Activated naive CD8-positive, alpha-beta T cell treated with anti-CD3 and anti-CD28 coated beads, Interleukin-2, amount 50 U/mL, for 24 hours (primary cell): ENCODE measurements at regions not wholly inside any gene's neighbourhood (a gene's known extent, or its start where the extent isn't known, plus 50 kb on each side); places are given as distances from the start of the nearest gene placed in this dataset.
"Not testable (repeated sequence)": the region's sequence is repeated elsewhere in the genome, so short reads cannot be mapped to it uniquely, and the experiment has no call there.

ENCODE experiments used
- ATAC-seq: fragments of 150-1000 bp; cut with Tn5 transposase; one replicate; pipeline ENCODE4 v1.10.0; 2021
- DNase-seq: peaks from one replicate; pipeline ENCODE4 v3.0.0; 2021
- H3K27ac Mint-ChIP-seq: one replicate; pipeline ENCODE4 v1.8.0; 2021; ENCODE audit warnings: mild to moderate bottlenecking, mixed read lengths
- H3K27me3 Mint-ChIP-seq: one replicate; pipeline ENCODE4 v1.8.0; 2021; ENCODE audit warnings: mixed read lengths
- H3K36me3 Mint-ChIP-seq: one replicate; pipeline ENCODE4 v1.8.0; 2021; ENCODE audit warnings: low read depth, mixed read lengths
- H3K4me1 Mint-ChIP-seq: one replicate; pipeline ENCODE4 v1.8.0; 2021; ENCODE audit warnings: mixed read lengths
- H3K4me3 Mint-ChIP-seq: one replicate; pipeline ENCODE4 v1.8.0; 2021; ENCODE audit warnings: mild to moderate bottlenecking, moderate library complexity, mixed read lengths
- H3K9me3 Mint-ChIP-seq: one replicate; pipeline ENCODE4 v1.8.0; 2021; ENCODE audit warnings: mixed read lengths

DNA sequence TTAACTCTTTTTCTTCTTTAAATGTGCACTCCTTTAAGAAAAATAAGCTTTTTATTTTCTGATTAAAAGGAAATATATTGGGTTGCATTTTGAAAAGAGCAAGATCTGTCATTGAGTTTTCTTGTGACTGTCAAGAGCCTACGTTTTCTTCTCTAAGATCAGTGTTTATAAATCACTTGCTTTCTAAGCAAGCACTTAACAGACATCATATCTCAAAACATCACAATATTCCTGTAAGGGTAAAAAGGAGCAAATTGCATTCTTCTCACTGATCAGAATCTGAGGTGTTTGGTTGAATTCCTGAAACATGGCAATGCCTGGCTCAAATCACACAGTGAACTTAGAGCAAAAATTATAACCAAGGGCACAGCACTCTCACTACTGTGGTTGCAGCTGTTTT is 231.3 kb downstream of the PCDH17 start:
- DNase-seq (no peak), ATAC-seq (no peak)
- H3K36me3 Mint-ChIP-seq: no peaks in the 10 kb centered on the region
- no peaks in the 10 kb centered on the region for H3K27me3 Mint-ChIP-seq
- H3K4me3 Mint-ChIP-seq: no peak overlapping the region
- no peaks in the 10 kb centered on the region for H3K4me1 Mint-ChIP-seq
- peaks cover 5% of the 10 kb centered on the region for H3K9me3 Mint-ChIP-seq
- no peak overlapping the region for H3K27ac Mint-ChIP-seq

DNA sequence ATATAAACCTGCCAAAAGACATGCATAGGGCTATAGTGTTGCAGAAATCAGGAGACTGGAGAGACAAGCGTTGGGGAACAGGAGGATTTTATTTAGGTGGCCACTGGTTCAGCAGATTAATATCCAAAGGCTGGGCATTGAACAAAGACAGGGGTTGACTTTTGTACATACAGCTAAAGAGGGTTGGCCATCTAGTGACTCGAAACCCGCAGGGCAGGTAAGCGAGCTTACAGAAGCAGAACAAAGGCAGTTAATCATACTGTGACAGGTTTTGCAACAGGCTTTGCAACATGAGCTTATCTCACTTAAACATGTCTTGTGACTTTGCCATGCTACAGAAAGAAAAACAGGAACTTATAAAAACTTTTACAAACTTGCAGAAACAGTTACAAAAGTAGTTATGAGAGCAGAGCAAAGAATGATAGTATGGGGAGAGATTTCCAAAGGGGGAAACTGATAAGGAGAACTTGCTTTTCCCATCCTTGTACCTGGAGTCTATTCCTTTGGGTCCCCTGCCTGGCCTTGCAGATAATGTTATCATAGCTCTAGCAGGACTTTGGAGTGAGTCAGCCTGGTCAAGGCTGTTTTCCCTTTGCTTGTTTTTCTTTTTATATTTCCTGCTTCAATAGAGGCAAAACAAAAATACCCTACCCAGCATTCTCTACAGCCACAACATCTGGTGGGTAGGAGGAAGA is 234.2 kb downstream of the PCDH17 start:
- no peak for DNase-seq
- Mint-ChIP-seq H3K4me1 (no peaks in the 10 kb centered on the region), H3K27ac (no peak overlapping the region), H3K27me3 (no peaks in the 10 kb centered on the region), H3K9me3 (peaks cover 25% of the 10 kb centered on the region), H3K36me3 (no peaks in the 10 kb centered on the region), H3K4me3 (no peak overlapping the region)
- ATAC-seq: no peak

DNA sequence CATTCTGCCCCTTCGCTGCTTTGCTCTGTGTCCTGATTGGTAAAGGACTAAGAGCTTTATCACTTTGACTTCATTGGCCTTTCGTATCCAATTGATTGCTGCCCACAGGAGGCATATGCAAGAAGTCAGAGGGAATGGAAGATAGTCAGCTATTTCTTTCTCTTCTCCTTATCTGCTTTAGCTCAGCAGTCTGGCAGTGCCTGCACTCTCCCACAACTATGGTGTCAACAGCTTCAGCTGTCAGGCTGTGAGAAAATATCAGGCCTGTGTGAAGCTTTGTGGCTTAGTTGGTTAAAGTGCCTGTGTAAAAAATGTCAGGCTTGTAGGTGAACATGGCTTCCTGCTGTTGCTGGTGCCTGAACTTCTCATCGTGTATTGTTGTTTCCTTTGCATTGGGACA is 243.0 kb downstream of the PCDH17 start:
- H3K27ac Mint-ChIP-seq: no peak overlapping the region
- no peaks in the 10 kb centered on the region for H3K36me3 Mint-ChIP-seq
- no peaks in the 10 kb centered on the region for H3K4me1 Mint-ChIP-seq
- H3K4me3 Mint-ChIP-seq: no peak overlapping the region
- DNase-seq (no peak), ATAC-seq (no peak)
- H3K9me3 Mint-ChIP-seq: peaks cover 10% of the 10 kb centered on the region
- no peaks in the 10 kb centered on the region for H3K27me3 Mint-ChIP-seq

DNA sequence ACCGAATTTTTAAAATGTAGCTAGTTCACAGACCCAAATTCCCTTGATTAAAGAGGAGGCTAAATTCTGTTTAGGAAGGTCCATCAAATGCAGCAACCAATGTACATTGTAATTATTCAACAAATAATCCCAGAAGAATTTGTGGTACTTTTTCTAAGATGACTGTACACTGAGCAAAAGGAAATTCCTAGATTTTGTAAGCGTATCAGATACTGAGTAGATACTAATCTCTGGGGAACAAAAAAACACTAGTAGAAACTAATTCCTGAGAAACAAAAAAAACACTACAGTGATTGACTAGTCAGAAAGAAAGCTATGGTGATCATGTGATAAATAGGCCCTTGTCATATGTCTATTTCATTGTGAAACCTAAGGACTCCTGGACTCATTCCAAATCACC is 246.1 kb downstream of the PCDH17 start:
- H3K4me1 Mint-ChIP-seq: no peaks in the 10 kb centered on the region
- no peak overlapping the region for H3K27ac Mint-ChIP-seq
- peaks cover 6% of the 10 kb centered on the region for H3K9me3 Mint-ChIP-seq
- no peak for DNase-seq
- no peaks in the 10 kb centered on the region for H3K27me3 Mint-ChIP-seq
- no peaks in the 10 kb centered on the region for H3K36me3 Mint-ChIP-seq
- ATAC-seq: no peak
- no peak overlapping the region for H3K4me3 Mint-ChIP-seq

DNA sequence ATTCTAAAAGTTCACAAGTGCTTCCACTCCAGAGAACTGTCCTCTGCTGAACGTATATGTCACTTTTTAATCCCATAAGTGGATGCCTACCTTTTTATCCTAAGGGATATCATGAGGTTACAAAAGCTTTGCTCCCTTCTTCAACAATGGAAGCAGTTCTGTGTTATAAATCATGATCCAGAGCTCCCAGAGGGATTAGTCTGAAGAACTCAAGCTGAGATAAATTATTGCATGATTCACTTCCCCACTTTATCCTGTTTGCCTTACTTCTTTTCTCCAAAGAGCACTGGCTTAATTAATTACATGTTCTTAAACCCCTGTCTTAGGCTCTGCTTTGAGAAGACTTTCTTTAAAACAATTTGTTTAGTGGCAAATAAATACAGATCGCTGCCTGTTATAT is 246.7 kb downstream of the PCDH17 start:
- ATAC-seq (no peak), DNase-seq (no peak)
- Mint-ChIP-seq H3K9me3 (peaks cover 10% of the 10 kb centered on the region), H3K27ac (no peak overlapping the region), H3K36me3 (no peaks in the 10 kb centered on the region), H3K4me3 (no peak overlapping the region), H3K27me3 (no peaks in the 10 kb centered on the region), H3K4me1 (no peaks in the 10 kb centered on the region)

DNA sequence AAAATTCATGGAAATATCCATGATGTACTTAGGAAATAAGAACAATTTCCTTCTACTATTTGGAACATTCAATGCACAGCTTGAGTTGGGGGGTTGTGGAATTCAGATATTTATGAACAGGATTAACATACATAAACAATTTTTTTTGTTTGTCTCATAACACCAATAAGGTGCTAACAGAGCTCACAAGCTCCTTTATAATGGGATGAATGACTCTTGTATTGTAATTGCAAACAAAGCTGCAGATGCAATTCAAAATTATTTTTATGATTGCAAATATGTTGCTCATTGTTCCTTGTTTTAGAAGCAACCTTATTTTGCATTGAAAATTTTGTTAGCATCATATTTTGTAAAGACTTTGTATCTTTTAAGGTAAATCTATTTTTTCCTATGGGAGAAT is 265.7 kb downstream of the PCDH17 start:
- H3K36me3 Mint-ChIP-seq: no peaks in the 10 kb centered on the region
- no peak for ATAC-seq
- no peak overlapping the region for H3K27ac Mint-ChIP-seq
- no peaks in the 10 kb centered on the region for H3K27me3 Mint-ChIP-seq
- no peaks in the 10 kb centered on the region for H3K4me1 Mint-ChIP-seq
- DNase-seq: no peak
- no peak overlapping the region for H3K4me3 Mint-ChIP-seq
- peaks cover 21% of the 10 kb centered on the region for H3K9me3 Mint-ChIP-seq

DNA sequence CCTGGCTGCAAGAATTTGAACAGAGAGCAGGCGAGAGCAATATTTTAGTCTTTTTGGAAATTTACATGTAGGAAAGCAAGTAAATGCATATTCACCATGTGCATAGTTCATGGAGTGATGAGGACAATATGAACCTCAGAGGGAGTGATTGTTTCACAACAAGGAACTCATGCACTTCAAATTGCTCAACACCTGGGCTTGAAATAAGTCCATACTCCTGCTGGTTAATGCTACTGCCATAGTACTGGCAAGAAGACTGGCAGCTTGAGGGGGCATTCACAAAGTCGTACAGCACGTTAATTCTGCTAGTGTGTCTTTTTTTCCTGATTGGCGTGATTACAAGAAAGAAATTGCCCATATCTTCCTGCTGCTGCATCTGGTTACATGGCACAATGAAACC is 267.6 kb downstream of the PCDH17 start:
- DNase-seq: no peak
- Mint-ChIP-seq H3K27ac (no peak overlapping the region), H3K9me3 (peaks cover 17% of the 10 kb centered on the region), H3K4me1 (no peaks in the 10 kb centered on the region), H3K27me3 (no peaks in the 10 kb centered on the region), H3K36me3 (no peaks in the 10 kb centered on the region), H3K4me3 (no peak overlapping the region)
- no peak for ATAC-seq

DNA sequence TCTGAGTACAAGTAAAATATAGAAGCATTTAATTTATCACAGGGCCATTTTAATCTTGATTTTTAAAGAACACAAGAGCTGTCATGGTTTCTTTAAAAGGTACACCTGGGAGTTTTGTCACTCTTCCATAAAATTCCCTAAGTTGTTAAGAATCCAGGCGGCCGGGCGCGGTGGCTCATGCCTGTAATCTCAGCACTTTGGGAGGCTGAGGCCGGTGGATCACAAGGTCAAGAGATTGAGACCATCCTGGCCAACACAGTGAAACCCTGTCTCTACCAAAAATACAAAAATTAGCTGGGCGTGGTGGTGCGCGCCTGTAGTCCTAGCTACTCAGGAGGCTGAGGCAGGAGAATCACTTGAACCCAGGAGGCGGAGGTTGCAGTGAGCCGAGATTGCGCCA is 278.3 kb downstream of the PCDH17 start:
- H3K4me1 Mint-ChIP-seq, ATAC-seq: not testable (repeated sequence)

DNA sequence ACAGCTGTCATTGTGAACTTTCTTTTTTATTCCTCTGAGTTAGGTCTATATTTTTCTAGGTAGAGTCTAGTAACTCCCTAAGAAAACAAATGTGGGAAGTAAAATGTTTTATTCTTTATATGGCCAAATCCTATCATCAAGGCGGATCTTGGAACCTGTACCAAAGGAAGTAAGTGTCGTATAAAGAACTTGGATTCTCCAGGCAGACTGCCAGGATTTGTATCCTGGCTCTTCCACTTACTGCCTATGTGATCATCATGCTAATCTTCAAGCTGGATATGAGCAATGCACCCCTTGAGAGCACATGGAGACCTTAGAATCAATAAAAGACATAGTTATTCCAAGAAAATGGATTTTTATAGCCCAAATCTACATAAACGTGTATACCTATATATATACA is 286.5 kb downstream of the PCDH17 start:
- Mint-ChIP-seq H3K36me3 (no peaks in the 10 kb centered on the region), H3K27me3 (no peaks in the 10 kb centered on the region), H3K4me3 (no peak overlapping the region), H3K27ac (no peak overlapping the region), H3K9me3 (peaks cover 11% of the 10 kb centered on the region), H3K4me1 (no peaks in the 10 kb centered on the region)
- no peak for ATAC-seq
- no peak for DNase-seq

More for the DNA sequence above, 278.3 kb downstream of the PCDH17 start:
- DNase-seq, H3K4me3 Mint-ChIP-seq, H3K36me3 Mint-ChIP-seq, H3K27me3 Mint-ChIP-seq, H3K27ac Mint-ChIP-seq: not testable (repeated sequence)
- peaks cover 16% of the 10 kb centered on the region for H3K9me3 Mint-ChIP-seq

DNA sequence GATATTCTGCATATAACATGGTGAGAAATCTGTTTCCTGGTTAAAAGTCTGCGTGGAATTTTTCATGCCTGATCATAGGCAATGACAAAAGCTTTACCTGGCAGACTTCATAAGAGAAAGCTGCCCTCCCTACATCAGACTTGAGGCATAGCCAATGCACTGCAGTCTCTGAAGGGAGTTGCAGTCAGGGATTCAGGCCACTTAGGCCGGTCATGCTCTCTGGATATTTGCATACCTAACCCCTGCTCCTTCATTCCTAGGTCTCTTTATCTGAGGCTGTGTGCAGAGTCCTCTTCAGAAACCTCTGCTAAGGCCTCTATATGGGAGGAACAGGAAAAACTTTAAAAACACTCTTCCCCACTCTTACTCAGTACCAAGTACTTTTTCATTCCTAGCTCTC is 287.4 kb downstream of the PCDH17 start:
- H3K4me3 Mint-ChIP-seq: no peak overlapping the region
- no peaks in the 10 kb centered on the region for H3K4me1 Mint-ChIP-seq
- H3K27me3 Mint-ChIP-seq: no peaks in the 10 kb centered on the region
- ATAC-seq (no peak), DNase-seq (no peak)
- peaks cover 11% of the 10 kb centered on the region for H3K9me3 Mint-ChIP-seq
- H3K27ac Mint-ChIP-seq: no peak overlapping the region
- H3K36me3 Mint-ChIP-seq: no peaks in the 10 kb centered on the region

DNA sequence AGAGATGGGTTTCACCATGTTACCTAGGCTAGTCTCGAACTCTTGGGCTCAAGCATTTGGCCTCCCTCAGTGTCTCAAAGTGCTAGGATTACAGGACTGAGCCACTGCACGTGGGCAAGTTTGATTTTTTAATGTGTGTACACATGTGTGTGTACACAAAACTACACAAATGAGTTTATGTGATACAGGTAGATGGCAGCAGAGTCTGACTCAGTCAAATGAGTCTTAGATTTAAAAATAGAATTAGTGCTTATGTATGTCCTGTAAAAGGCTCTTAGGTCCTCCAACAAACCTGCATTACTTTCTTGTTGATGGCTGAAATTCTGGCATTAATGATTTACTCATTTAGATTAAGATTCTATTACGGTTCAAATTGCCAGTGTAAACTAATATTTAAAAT is 293.7 kb downstream of the PCDH17 start:
- ATAC-seq: no peak
- Mint-ChIP-seq H3K9me3 (peaks cover 14% of the 10 kb centered on the region), H3K27ac (no peak overlapping the region), H3K4me3 (no peak overlapping the region), H3K36me3 (no peaks in the 10 kb centered on the region), H3K27me3 (no peaks in the 10 kb centered on the region), H3K4me1 (no peaks in the 10 kb centered on the region)
- DNase-seq: no peak

DNA sequence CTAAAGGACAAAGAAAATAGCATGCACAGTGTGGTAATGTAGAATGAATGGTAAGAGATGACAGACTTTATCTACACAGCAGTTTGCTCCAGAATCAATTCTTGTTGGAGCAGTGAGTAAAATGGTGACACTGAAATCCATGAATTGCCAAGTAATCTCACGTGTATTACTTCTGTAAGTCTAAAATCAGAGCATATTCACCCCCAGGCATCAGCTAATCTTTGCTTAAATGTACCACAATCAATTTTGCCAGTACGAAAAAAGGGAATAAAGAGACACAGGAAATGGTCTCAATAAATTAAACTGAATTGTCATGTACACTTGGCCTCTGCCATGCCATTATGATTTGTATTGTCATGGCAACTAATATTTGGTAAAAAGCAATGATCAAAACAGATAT is 294.2 kb downstream of the PCDH17 start:
- Mint-ChIP-seq H3K36me3 (no peaks in the 10 kb centered on the region), H3K4me3 (no peak overlapping the region), H3K4me1 (no peaks in the 10 kb centered on the region), H3K27me3 (no peaks in the 10 kb centered on the region), H3K9me3 (peaks cover 9% of the 10 kb centered on the region), H3K27ac (no peak overlapping the region)
- no peak for DNase-seq
- no peak for ATAC-seq

DNA sequence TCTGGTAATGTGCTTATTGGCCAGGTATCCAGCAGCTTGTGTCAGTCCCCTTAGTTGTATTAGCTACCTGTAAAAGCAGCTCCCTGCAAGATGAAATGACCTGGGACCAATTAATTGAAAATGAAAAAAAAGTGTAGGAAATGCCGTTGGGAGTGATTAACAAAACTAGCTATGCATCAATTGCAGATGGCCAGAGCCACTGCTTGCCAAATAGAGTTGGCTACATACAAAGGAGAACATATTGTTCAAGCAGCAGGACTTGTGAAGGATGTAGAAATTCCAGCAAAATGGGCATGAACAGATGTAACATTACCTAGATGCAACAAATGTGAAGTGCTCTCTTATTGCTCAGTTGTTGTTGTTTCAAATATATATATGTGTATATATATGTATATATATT is 300.5 kb downstream of the PCDH17 start:
- no peaks in the 10 kb centered on the region for H3K27me3 Mint-ChIP-seq
- peaks cover 7% of the 10 kb centered on the region for H3K9me3 Mint-ChIP-seq
- H3K36me3 Mint-ChIP-seq: no peaks in the 10 kb centered on the region
- ATAC-seq (no peak), DNase-seq (no peak)
- no peaks in the 10 kb centered on the region for H3K4me1 Mint-ChIP-seq
- no peak overlapping the region for H3K4me3 Mint-ChIP-seq
- no peak overlapping the region for H3K27ac Mint-ChIP-seq

DNA sequence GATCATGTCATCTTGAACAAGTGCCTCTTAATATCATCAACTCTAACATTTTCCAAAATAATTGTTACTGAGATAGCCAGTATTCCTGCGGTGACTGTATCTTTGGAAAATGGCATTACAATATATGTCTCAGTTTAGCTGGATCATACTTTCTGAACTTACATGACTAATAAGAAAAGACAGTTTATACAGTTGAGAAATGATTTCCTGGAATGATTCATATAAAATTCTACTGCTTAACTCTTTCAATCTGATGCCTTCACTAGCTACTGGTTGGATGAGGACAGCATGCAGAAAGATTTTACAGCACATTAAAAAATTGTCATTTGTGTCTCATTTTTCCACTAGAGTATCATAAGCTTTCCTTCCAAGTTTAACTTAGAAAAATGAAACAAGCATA is 302.1 kb downstream of the PCDH17 start:
- Mint-ChIP-seq H3K27ac (no peak overlapping the region), H3K4me3 (no peak overlapping the region), H3K36me3 (no peaks in the 10 kb centered on the region), H3K9me3 (peaks cover 7% of the 10 kb centered on the region), H3K4me1 (no peaks in the 10 kb centered on the region), H3K27me3 (no peaks in the 10 kb centered on the region)
- DNase-seq (no peak), ATAC-seq (no peak)

DNA sequence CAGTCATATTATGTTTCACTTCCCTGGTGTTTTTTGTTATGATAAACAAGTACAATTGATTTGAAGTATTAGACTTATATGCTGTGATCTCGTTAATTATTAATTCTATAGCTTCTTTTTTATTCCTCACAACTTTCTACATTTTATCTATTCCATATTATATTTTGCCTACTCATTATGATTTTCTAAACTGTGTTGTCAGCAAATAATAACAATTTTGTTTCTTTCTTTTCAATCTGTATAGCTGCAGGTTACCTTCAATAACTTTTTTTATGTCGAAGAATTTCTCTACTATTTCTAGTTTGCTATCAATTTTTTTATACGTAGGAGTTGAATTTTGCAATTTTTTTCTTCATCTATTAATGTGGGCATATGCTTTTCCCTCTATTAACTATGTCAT is 304.4 kb downstream of the PCDH17 start:
- no peaks in the 10 kb centered on the region for H3K27me3 Mint-ChIP-seq
- DNase-seq (no peak), ATAC-seq (no peak)
- H3K4me3 Mint-ChIP-seq: no peak overlapping the region
- no peaks in the 10 kb centered on the region for H3K4me1 Mint-ChIP-seq
- no peak overlapping the region for H3K27ac Mint-ChIP-seq
- peaks cover 7% of the 10 kb centered on the region for H3K9me3 Mint-ChIP-seq
- H3K36me3 Mint-ChIP-seq: no peaks in the 10 kb centered on the region

DNA sequence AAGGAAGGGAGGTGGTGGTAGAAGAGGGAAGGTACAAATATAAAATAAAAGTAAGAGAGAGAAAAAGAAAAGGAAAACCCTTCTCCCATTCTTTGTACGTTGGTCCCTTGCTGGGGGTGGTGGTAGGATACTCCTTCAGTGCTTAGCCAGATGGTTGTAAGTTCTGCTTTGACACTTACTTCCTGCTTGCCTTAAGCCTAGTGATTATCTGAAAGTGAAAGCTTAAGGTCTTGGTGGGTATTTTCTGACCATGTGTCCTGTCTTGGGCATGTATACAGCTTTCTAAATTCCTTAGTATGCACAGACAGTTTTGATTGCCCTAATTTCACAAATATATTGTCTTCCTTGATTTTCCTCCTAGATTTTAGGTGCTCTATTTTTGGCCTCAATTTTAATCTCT is 314.8 kb downstream of the PCDH17 start:
- ATAC-seq: no peak
- Mint-ChIP-seq H3K9me3 (peaks cover 22% of the 10 kb centered on the region), H3K36me3 (no peaks in the 10 kb centered on the region), H3K27ac (no peak overlapping the region), H3K4me3 (no peak overlapping the region), H3K4me1 (no peaks in the 10 kb centered on the region), H3K27me3 (no peaks in the 10 kb centered on the region)
- no peak for DNase-seq
